ENCODE measurements at regions not wholly inside any gene's neighbourhood (a gene's known extent, or its start where the extent isn't known, plus 50 kb on each side); places are given as distances from the start of the nearest gene placed in this dataset.

- H3K4me3 Mint-ChIP-seq = no peak overlapping the region
- DNase-seq = no peak
- H3K4me1 Mint-ChIP-seq = peaks cover 0 to 5% (median 0%) of the 10 kb centered on the region in 7 donors
- H3K36me3 Mint-ChIP-seq = peaks cover 0 to 15% (median 9%) of the 10 kb centered on the region in 5 donors
- no peak overlapping the region for H3K27ac Mint-ChIP-seq
- no peak for ATAC-seq
- ChIA-PET CTCF (no interaction called here), POLR2A (no interaction called here)
- Histone ChIP-seq H3K36me3 (ENCODE audit: control insufficient read depth in 2 of 3, insufficient read depth in 3 of 3, low read length in 3 of 3) (no peaks in the 10 kb centered on the region), H3K9me3 (ENCODE audit: control insufficient read depth in 2 of 3, low read length in 3 of 3) (no peaks in the 10 kb centered on the region), H3K4me3 (ENCODE audit: low read length) (no peak overlapping the region), H3K27ac (ENCODE audit: low read depth, low read length) (no peak overlapping the region), H3K4me1 (ENCODE audit: control insufficient read depth in 2 of 2, insufficient read depth in 2 of 2, low read length in 2 of 2) (no peaks in the 10 kb centered on the region), H3K27me3 (ENCODE audit: control insufficient read depth in 2 of 2, insufficient read depth in 2 of 2, low read length in 2 of 2) (no peaks in the 10 kb centered on the region)
- peaks cover 0 to 7% (median 0%) of the 10 kb centered on the region in 11 donors for H3K9me3 Mint-ChIP-seq
- intact Hi-C loops (cut with micrococcal nuclease) = no loop called here
- H3K27me3 Mint-ChIP-seq = peaks cover 0 to 5% (median 0%) of the 10 kb centered on the region in 5 donors
Observed at GRCh38 chr17:13869331-13869940, 199.9 kb upstream of the COX10 start.

- H3K4me3 Mint-ChIP-seq = no peak overlapping the region
- ChIA-PET POLR2A (no interaction called here), CTCF (no interaction called here)
- intact Hi-C loops (cut with micrococcal nuclease) = no loop called here
- Histone ChIP-seq H3K36me3 (ENCODE audit: control insufficient read depth in 2 of 3, insufficient read depth in 3 of 3, low read length in 3 of 3) (no peaks in the 10 kb centered on the region), H3K9me3 (ENCODE audit: control insufficient read depth in 2 of 3, low read length in 3 of 3) (no peaks in the 10 kb centered on the region), H3K27me3 (ENCODE audit: control insufficient read depth in 2 of 2, insufficient read depth in 2 of 2, low read length in 2 of 2) (no peaks in the 10 kb centered on the region), H3K4me3 (ENCODE audit: low read length) (no peak overlapping the region), H3K27ac (ENCODE audit: low read depth, low read length) (no peak overlapping the region), H3K4me1 (ENCODE audit: control insufficient read depth in 2 of 2, insufficient read depth in 2 of 2, low read length in 2 of 2) (no peaks in the 10 kb centered on the region)
- peaks cover 0 to 17% (median 7%) of the 10 kb centered on the region in 5 donors for H3K36me3 Mint-ChIP-seq
- no peak overlapping the region for H3K27ac Mint-ChIP-seq
- peaks cover 0 to 5% (median 0%) of the 10 kb centered on the region in 11 donors for H3K9me3 Mint-ChIP-seq
- DNase-seq (no peak), ATAC-seq (no peak)
- peaks cover 0 to 5% (median 0%) of the 10 kb centered on the region in 5 donors for H3K27me3 Mint-ChIP-seq
- H3K4me1 Mint-ChIP-seq = no peaks in the 10 kb centered on the region
Observed at GRCh38 chr17:13871261-13871660, 198.0 kb upstream of the COX10 start.

GRCh38 chr17:13874134-13874533 lies 195.2 kb upstream of the COX10 start:
- ChIA-PET CTCF (no interaction called here), POLR2A (no interaction called here)
- no peaks in the 10 kb centered on the region for H3K4me1 ChIP-seq (ENCODE audit: control insufficient read depth in 2 of 2, insufficient read depth in 2 of 2, low read length in 2 of 2)
- H3K9me3 ChIP-seq (ENCODE audit: control insufficient read depth in 2 of 3, low read length in 3 of 3) = no peaks in the 10 kb centered on the region
- H3K9me3 Mint-ChIP-seq = peaks cover 0 to 4% (median 0%) of the 10 kb centered on the region in 11 donors
- ATAC-seq = no peak
- no peaks in the 10 kb centered on the region for H3K27me3 ChIP-seq (ENCODE audit: control insufficient read depth in 2 of 2, insufficient read depth in 2 of 2, low read length in 2 of 2)
- DNase-seq = no peak
- no peak overlapping the region for H3K4me3 Mint-ChIP-seq
- H3K27ac ChIP-seq (ENCODE audit: low read depth, low read length) = no peak overlapping the region
- no peaks in the 10 kb centered on the region for H3K27me3 Mint-ChIP-seq
- peaks cover 0 to 28% (median 14%) of the 10 kb centered on the region in 5 donors for H3K36me3 Mint-ChIP-seq
- intact Hi-C loops (cut with micrococcal nuclease) = no loop called here
- no peak overlapping the region for H3K4me3 ChIP-seq (ENCODE audit: low read length)
- H3K36me3 ChIP-seq (ENCODE audit: control insufficient read depth in 2 of 3, insufficient read depth in 3 of 3, low read length in 3 of 3) = no peaks in the 10 kb centered on the region
- no peak overlapping the region for H3K27ac Mint-ChIP-seq
- H3K4me1 Mint-ChIP-seq = no peaks in the 10 kb centered on the region

- H3K4me1 ChIP-seq (ENCODE audit: control insufficient read depth in 2 of 2, insufficient read depth in 2 of 2, low read length in 2 of 2) = no peaks in the 10 kb centered on the region
- CTCF ChIA-PET = no interaction called here
- no peaks in the 10 kb centered on the region for H3K9me3 ChIP-seq (ENCODE audit: control insufficient read depth in 2 of 3, low read length in 3 of 3)
- H3K9me3 Mint-ChIP-seq = peaks cover 0 to 4% (median 0%) of the 10 kb centered on the region in 11 donors
- H3K4me3 Mint-ChIP-seq = no peak overlapping the region
- ATAC-seq (no peak), DNase-seq (no peak)
- H3K4me1 Mint-ChIP-seq = no peaks in the 10 kb centered on the region
- no peaks in the 10 kb centered on the region for H3K27me3 ChIP-seq (ENCODE audit: control insufficient read depth in 2 of 2, insufficient read depth in 2 of 2, low read length in 2 of 2)
- POLR2A ChIA-PET = interaction anchor here (0.5 kb wide), 1 partner anchor 327 kb away, joined by 3 read pairs; no protein-coding TSS in a partner anchor
- no peak overlapping the region for H3K27ac ChIP-seq (ENCODE audit: low read depth, low read length)
- H3K27ac Mint-ChIP-seq = no peak overlapping the region
- H3K36me3 Mint-ChIP-seq = peaks cover 3 to 34% (median 17%) of the 10 kb centered on the region in 5 donors
- H3K27me3 Mint-ChIP-seq = no peaks in the 10 kb centered on the region
- no peak overlapping the region for H3K4me3 ChIP-seq (ENCODE audit: low read length)
- intact Hi-C loops (cut with micrococcal nuclease) = no loop called here
- no peaks in the 10 kb centered on the region for H3K36me3 ChIP-seq (ENCODE audit: control insufficient read depth in 2 of 3, insufficient read depth in 3 of 3, low read length in 3 of 3)
Observed at GRCh38 chr17:13874817-13875216, 194.5 kb upstream of the COX10 start.

- H3K4me1 Mint-ChIP-seq = no peaks in the 10 kb centered on the region
- H3K9me3 Mint-ChIP-seq = peaks cover 0 to 6% (median 2%) of the 10 kb centered on the region in 11 donors
- H3K27me3 ChIP-seq (ENCODE audit: control insufficient read depth in 2 of 2, insufficient read depth in 2 of 2, low read length in 2 of 2) = no peaks in the 10 kb centered on the region
- H3K36me3 Mint-ChIP-seq = peaks cover 8 to 43% (median 19%) of the 10 kb centered on the region in 5 donors
- H3K4me3 ChIP-seq (ENCODE audit: low read length) = no peak overlapping the region
- H3K9me3 ChIP-seq (ENCODE audit: control insufficient read depth in 2 of 3, low read length in 3 of 3) = no peaks in the 10 kb centered on the region
- no peak for ATAC-seq
- ChIA-PET CTCF (no interaction called here), POLR2A (no interaction called here)
- H3K4me3 Mint-ChIP-seq = no peak overlapping the region
- no peak for DNase-seq
- no peak overlapping the region for H3K27ac ChIP-seq (ENCODE audit: low read depth, low read length)
- intact Hi-C loops (cut with micrococcal nuclease) = no loop called here
- no peak overlapping the region for H3K27ac Mint-ChIP-seq
- no peaks in the 10 kb centered on the region for H3K4me1 ChIP-seq (ENCODE audit: control insufficient read depth in 2 of 2, insufficient read depth in 2 of 2, low read length in 2 of 2)
- H3K36me3 ChIP-seq (ENCODE audit: control insufficient read depth in 2 of 3, insufficient read depth in 3 of 3, low read length in 3 of 3) = no peaks in the 10 kb centered on the region
- no peaks in the 10 kb centered on the region for H3K27me3 Mint-ChIP-seq
Observed at GRCh38 chr17:13879961-13880466, 189.3 kb upstream of the COX10 start.

- CTCF ChIA-PET = no interaction called here
Observed at GRCh38 chr17:13883659-13884058, 185.6 kb upstream of the COX10 start.

GRCh38 chr17:13884347-13884746 lies 185.0 kb upstream of the COX10 start:
- ChIA-PET POLR2A (no interaction called here), CTCF (interaction anchor here (1.3 kb wide), 1 partner anchor 1041 kb away, joined by 3 read pairs; no protein-coding TSS in a partner anchor)
- Mint-ChIP-seq H3K9me3 (peaks cover 0 to 6% (median 0%) of the 10 kb centered on the region in 11 donors), H3K36me3 (peaks cover 8 to 26% (median 12%) of the 10 kb centered on the region in 5 donors), H3K4me1 (no peaks in the 10 kb centered on the region), H3K27me3 (no peaks in the 10 kb centered on the region), H3K27ac (no peak overlapping the region), H3K4me3 (no peak overlapping the region)
- Histone ChIP-seq H3K4me1 (ENCODE audit: control insufficient read depth in 2 of 2, insufficient read depth in 2 of 2, low read length in 2 of 2) (no peaks in the 10 kb centered on the region), H3K27me3 (ENCODE audit: control insufficient read depth in 2 of 2, insufficient read depth in 2 of 2, low read length in 2 of 2) (no peaks in the 10 kb centered on the region), H3K36me3 (ENCODE audit: control insufficient read depth in 2 of 3, insufficient read depth in 3 of 3, low read length in 3 of 3) (no peaks in the 10 kb centered on the region), H3K9me3 (ENCODE audit: control insufficient read depth in 2 of 3, low read length in 3 of 3) (no peaks in the 10 kb centered on the region), H3K4me3 (ENCODE audit: low read length) (no peak overlapping the region), H3K27ac (ENCODE audit: low read depth, low read length) (no peak overlapping the region)
- ATAC-seq (no peak), DNase-seq (no peak)
- intact Hi-C loops (cut with micrococcal nuclease) = no loop called here

More at GRCh38 chr17:13883659-13884058, 185.6 kb upstream of the COX10 start:
- POLR2A ChIA-PET = no interaction called here
- Mint-ChIP-seq H3K36me3 (peaks cover 8 to 29% (median 13%) of the 10 kb centered on the region in 5 donors), H3K4me3 (no peak overlapping the region), H3K9me3 (peaks cover 0 to 6% (median 2%) of the 10 kb centered on the region in 11 donors), H3K4me1 (no peaks in the 10 kb centered on the region), H3K27me3 (no peaks in the 10 kb centered on the region), H3K27ac (no peak overlapping the region)
- H3K27ac ChIP-seq (ENCODE audit: low read depth, low read length) = no peak overlapping the region
- H3K4me1 ChIP-seq (ENCODE audit: control insufficient read depth in 2 of 2, insufficient read depth in 2 of 2, low read length in 2 of 2) = no peaks in the 10 kb centered on the region
- no peak overlapping the region for H3K4me3 ChIP-seq (ENCODE audit: low read length)
- ATAC-seq (no peak), DNase-seq (no peak)
- no peaks in the 10 kb centered on the region for H3K9me3 ChIP-seq (ENCODE audit: control insufficient read depth in 2 of 3, low read length in 3 of 3)
- no peaks in the 10 kb centered on the region for H3K36me3 ChIP-seq (ENCODE audit: control insufficient read depth in 2 of 3, insufficient read depth in 3 of 3, low read length in 3 of 3)
- intact Hi-C loops (cut with micrococcal nuclease) = no loop called here
- no peaks in the 10 kb centered on the region for H3K27me3 ChIP-seq (ENCODE audit: control insufficient read depth in 2 of 2, insufficient read depth in 2 of 2, low read length in 2 of 2)

Data from naive thymus-derived CD4-positive, alpha-beta T cell (primary cell).